Transverse colon (tissue), 4 donors: ENCODE measurements at regions not wholly inside any gene's neighbourhood (a gene's known extent, or its start where the extent isn't known, plus 50 kb on each side); places are given as distances from the start of the nearest gene placed in this dataset.

Source experiments
- DNase-seq: peaks from one replicate; pipeline ENCODE4 v3.0.0-alpha.2; 2019
- H3K27ac ChIP-seq, 4 donors: fragments of 200-600 bp; sonication (generic); 2 replicates each; pipeline ENCODE4 v1.5.1; 2016 to 2018; ENCODE audit warnings: inconsistent platforms in 4 of 4
- H3K27me3 ChIP-seq: fragments of 200-600 bp; sonication (generic); 2 replicates; pipeline ENCODE4 v1.5.1; 2017; ENCODE audit warnings: inconsistent platforms
- H3K36me3 ChIP-seq, 4 donors: fragments of 200-600 bp; sonication (generic); 2 replicates each; pipeline ENCODE4 v1.5.1; 2017 to 2019; ENCODE audit warnings: inconsistent platforms in 4 of 4
- H3K4me1 ChIP-seq, 4 donors: fragments of 200-600 bp; sonication (generic); 2 replicates each; pipeline ENCODE4 v1.5.1; 2017 to 2020; ENCODE audit warnings: inconsistent platforms in 4 of 4
- H3K4me3 ChIP-seq, 4 donors: fragments of 200-600 bp; sonication (generic); 1 replicate in 1 of 4; 2 replicates in 3 of 4; pipeline versions ENCODE4 v1.5.1 to v1.6.1; 2017 to 2019; ENCODE audit warnings: inconsistent platforms in 4 of 4
- H3K9me3 ChIP-seq, 2 donors: fragments of 200-600 bp; sonication (generic); 2 replicates each; pipeline ENCODE4 v1.5.1; 2017 to 2019; ENCODE audit warnings: inconsistent platforms in 2 of 2
- EP300 ChIP-seq: sonication (generic); formaldehyde crosslinking; IDR thresholded peaks from one replicate; pipeline ENCODE4 v1.6.1; 2017; ENCODE audit warnings: antibody characterized with exemption, low read depth
- POLR2A ChIP-seq: fragments of 450-650 bp; IDR thresholded peaks from one replicate; pipeline ENCODE4 v1.6.1; 2016; ENCODE audit warnings: antibody characterized with exemption, mild to moderate bottlenecking, moderate library complexity
- POLR2AphosphoS5 ChIP-seq, 3 donors: sonication (generic); formaldehyde crosslinking; IDR thresholded peaks; one replicate each; pipeline ENCODE4 v1.6.1; 2016; ENCODE audit warnings: antibody characterized with exemption in 3 of 3
- WGBS, 2 donors: methylation state at CpG; one replicate each; pipeline ENCODE4 v1.1.5; 2018; ENCODE audit warnings: low coverage in 1 of 2; 5-methylcytosine and 5-hydroxymethylcytosine counted together
- in situ Hi-C, 4 donors: fragments of 200-750 bp; cut with MboI; loops; one replicate each; pipeline versions ENCODE4 v1.15.0 to v1.15.1; 2017; ENCODE audit warnings: low sequenced_read_pairs in 3 of 4, low pct_ligation_motif_present in 1 of 4, low pct_unique_long_range_greater_than_20kb in 1 of 4
- intact Hi-C: fragments of 100-400 bp; cut with DNase I; formaldehyde crosslinking; loops from one replicate; pipeline ENCODE4 v1.15.1; 2023; ENCODE audit warnings: low total_unique reads
- TF ChIP-seq, protein P1 (sequence below), 5 experiments: fragments of 200-600 bp in 3 of 5; fragments of 450-650 bp in 2 of 5; sonication (generic) in 3 of 5; IDR thresholded peaks; 1 replicate in 2 of 5; 2 replicates in 3 of 5; pipeline ENCODE4 v1.5.1; 2016 to 2017; ENCODE audit warnings: antibody characterized with exemption in 5 of 5, inconsistent platforms in 3 of 5, mild to moderate bottlenecking in 2 of 5, moderate library complexity in 1 of 5

DNA sequence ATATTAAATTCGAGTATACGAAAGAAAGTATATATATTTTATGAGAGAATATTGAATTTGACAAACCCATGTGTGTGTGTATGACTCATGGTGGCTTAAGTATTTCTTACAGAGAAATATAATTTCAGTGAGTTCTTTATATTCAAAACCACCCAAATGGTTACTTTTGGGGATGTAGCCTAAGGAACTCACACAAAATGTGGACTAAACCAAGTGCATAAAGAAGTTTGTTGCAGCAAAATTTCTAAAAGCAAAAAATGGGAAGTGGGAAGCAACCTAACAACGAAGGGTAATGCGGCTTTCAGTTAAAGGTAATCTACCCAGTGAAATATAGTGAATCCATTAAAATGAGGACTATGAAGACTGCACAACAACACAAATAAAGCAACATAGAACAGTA lies 277.1 kb downstream of the EDEM1 start:
- Histone ChIP-seq H3K36me3 (no peaks in the 10 kb centered on the region), H3K27ac (no peak overlapping the region), H3K27me3 (no peaks in the 10 kb centered on the region), H3K4me1 (no peaks in the 10 kb centered on the region), H3K9me3 (no peaks in the 10 kb centered on the region), H3K4me3 (no peak overlapping the region)
- TF ChIP-seq EP300 (no peak), POLR2AphosphoS5 (IDR thresholded peaks at IDR 0.05) (no peak), POLR2A (no peak)
- TF ChIP-seq, protein P1, sequence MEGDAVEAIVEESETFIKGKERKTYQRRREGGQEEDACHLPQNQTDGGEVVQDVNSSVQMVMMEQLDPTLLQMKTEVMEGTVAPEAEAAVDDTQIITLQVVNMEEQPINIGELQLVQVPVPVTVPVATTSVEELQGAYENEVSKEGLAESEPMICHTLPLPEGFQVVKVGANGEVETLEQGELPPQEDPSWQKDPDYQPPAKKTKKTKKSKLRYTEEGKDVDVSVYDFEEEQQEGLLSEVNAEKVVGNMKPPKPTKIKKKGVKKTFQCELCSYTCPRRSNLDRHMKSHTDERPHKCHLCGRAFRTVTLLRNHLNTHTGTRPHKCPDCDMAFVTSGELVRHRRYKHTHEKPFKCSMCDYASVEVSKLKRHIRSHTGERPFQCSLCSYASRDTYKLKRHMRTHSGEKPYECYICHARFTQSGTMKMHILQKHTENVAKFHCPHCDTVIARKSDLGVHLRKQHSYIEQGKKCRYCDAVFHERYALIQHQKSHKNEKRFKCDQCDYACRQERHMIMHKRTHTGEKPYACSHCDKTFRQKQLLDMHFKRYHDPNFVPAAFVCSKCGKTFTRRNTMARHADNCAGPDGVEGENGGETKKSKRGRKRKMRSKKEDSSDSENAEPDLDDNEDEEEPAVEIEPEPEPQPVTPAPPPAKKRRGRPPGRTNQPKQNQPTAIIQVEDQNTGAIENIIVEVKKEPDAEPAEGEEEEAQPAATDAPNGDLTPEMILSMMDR (IDR thresholded peaks at IDR 0.05), result no peak
- in situ Hi-C loops (no loop called here), intact Hi-C loops (no loop called here)
- 75 to 78% methylated on average over 4 of the region's 4 CpGs for WGBS, 2 donors
- DNase-seq, result no peak

DNA sequence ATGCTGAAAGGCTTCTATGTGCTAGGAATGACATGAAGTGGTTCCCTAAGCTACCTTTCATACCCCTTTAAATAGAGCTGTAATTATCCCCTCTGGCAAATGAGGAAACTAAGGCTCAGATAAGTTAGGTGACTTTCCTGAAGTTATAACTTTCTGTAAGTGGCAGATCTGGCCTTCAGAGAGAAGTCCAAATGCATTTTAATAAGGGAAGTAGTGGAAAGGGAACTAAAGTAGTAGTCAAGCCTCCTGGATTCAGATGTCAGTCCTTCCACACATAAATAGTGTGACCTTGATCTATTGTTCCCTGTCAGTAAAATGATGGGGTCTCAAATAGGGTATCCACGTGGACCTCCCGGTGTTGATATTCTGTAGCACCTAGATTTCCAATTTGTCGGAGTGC lies 277.7 kb downstream of the EDEM1 start:
- no peak for DNase-seq
- H3K9me3 ChIP-seq, result no peaks in the 10 kb centered on the region
- in situ Hi-C loops (no loop called here), intact Hi-C loops (no loop called here)
- no peaks in the 10 kb centered on the region for H3K36me3 ChIP-seq
- 79 to 86% methylated on average over 3 of the region's 3 CpGs for WGBS, 2 donors
- no peak overlapping the region for H3K4me3 ChIP-seq
- TF ChIP-seq, protein P1 (IDR thresholded peaks at IDR 0.05), result no peak
- no peak for TF ChIP-seq POLR2A
- TF ChIP-seq POLR2AphosphoS5 (IDR thresholded peaks at IDR 0.05), result no peak
- no peak for TF ChIP-seq EP300
- no peaks in the 10 kb centered on the region for H3K4me1 ChIP-seq
- no peak overlapping the region for H3K27ac ChIP-seq
- H3K27me3 ChIP-seq, result no peaks in the 10 kb centered on the region

DNA sequence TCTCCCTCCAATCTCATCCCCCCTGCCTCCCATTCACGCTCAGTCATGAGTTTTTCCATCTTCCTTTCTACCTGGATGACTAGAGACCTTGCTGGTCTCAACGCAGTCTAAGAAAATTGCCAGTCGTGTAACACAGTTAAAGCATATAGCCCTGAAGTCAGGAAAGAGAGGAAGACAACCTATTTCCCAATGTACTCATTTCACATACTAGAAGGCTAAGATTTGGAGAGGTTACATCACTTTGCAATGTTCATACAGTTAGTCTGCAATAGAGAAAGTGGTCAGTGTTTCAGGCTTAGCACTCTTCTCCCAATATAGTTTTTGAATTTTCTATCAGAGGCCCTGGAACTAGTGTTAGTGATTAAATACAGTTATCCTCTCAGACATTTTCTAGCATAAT lies 278.6 kb downstream of the EDEM1 start:
- in situ Hi-C loops, result no loop called here
- Histone ChIP-seq H3K9me3 (no peaks in the 10 kb centered on the region), H3K27ac (no peak overlapping the region), H3K36me3 (no peaks in the 10 kb centered on the region), H3K4me3 (no peak overlapping the region), H3K4me1 (no peaks in the 10 kb centered on the region), H3K27me3 (no peaks in the 10 kb centered on the region)
- intact Hi-C loops, result no loop called here
- no peak for DNase-seq
- no peak for TF ChIP-seq POLR2AphosphoS5 (IDR thresholded peaks at IDR 0.05)
- no peak for TF ChIP-seq EP300
- no peak for TF ChIP-seq POLR2A
- TF ChIP-seq, protein P1 (IDR thresholded peaks at IDR 0.05), result no peak
- WGBS, 2 donors, result 76 to 85% methylated on average over 3 of the region's 3 CpGs

DNA sequence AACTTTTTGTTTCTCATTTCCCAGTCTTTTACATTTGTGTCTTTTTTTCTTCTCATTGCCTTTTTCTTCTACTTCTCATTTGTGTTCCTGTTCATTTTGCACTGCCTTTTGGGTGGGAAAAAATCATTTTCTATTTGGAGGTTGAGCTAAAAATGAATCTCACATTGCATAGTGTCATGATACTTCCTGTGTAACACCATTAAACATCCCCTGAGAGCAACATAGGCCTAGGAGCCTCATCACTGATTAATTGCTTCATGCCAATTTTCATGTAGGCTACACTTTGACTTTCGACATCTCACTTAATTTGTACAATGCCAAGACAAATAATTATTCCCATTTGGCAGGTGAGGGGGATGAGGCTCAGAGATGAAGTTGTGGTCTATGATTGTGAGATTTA lies 279.2 kb downstream of the EDEM1 start:
- DNase-seq, result no peak
- intact Hi-C loops, result no loop called here
- WGBS, 2 donors, result 79% methylated on average over 1 of the region's 1 CpG; no CpG with 5 or more reads in 1 of the 2 donors

More for the DNA sequence above, 279.2 kb downstream of the EDEM1 start:
- TF ChIP-seq POLR2AphosphoS5 (IDR thresholded peaks at IDR 0.05) (no peak), EP300 (no peak), POLR2A (no peak)
- TF ChIP-seq, protein P1 (IDR thresholded peaks at IDR 0.05), result no peak
- Histone ChIP-seq H3K9me3 (no peaks in the 10 kb centered on the region), H3K27ac (no peak overlapping the region), H3K4me3 (no peak overlapping the region), H3K4me1 (no peaks in the 10 kb centered on the region), H3K27me3 (no peaks in the 10 kb centered on the region), H3K36me3 (no peaks in the 10 kb centered on the region)
- in situ Hi-C loops, result no loop called here
